DOHH2 (cell line): ENCODE measurements at regions not wholly inside any gene's neighbourhood (a gene's known extent, or its start where the extent isn't known, plus 50 kb on each side); places are given as distances from the start of the nearest gene placed in this dataset.

Experiments
- H3F3A ChIP-seq: fragments of 200-600 bp; sonication (generic), shearing (Covaris generic); 2 replicates; pipeline ENCODE4 v1.6.0; 2016; ENCODE audit warnings: antibody characterized with exemption, mild to moderate bottlenecking; ENCODE audit not compliant: control insufficient read depth, insufficient read depth
- H3K27ac ChIP-seq: fragments of 200-600 bp; sonication (generic); 2 replicates; pipeline ENCODE4 v1.5.1; 2014; ENCODE audit warnings: low read depth, mild to moderate bottlenecking, low read length, moderate library complexity
- H3K27me3 ChIP-seq: fragments of 200-600 bp; sonication (generic); 2 replicates; pipeline ENCODE4 v1.6.1; 2014; ENCODE audit warnings: mild to moderate bottlenecking, low read length, mixed read lengths; ENCODE audit not compliant: control insufficient read depth
- H3K36me3 ChIP-seq: fragments of 200-600 bp; sonication (generic); 2 replicates; pipeline ENCODE4 v1.6.1; 2014; ENCODE audit warnings: mild to moderate bottlenecking, low read length, moderate library complexity, mixed read lengths; ENCODE audit not compliant: control insufficient read depth
- H3K4me1 ChIP-seq: fragments of 200-600 bp; sonication (generic); 2 replicates; pipeline ENCODE4 v1.6.1; 2014; ENCODE audit warnings: mild to moderate bottlenecking, low read length, mixed read lengths; ENCODE audit not compliant: control insufficient read depth
- H3K4me2 ChIP-seq: fragments of 200-600 bp; sonication (generic); 2 replicates; pipeline ENCODE4 v1.6.0; 2014; ENCODE audit warnings: mild to moderate bottlenecking, low read length, moderate library complexity
- H3K4me3 ChIP-seq: fragments of 200-600 bp; sonication (generic); 2 replicates; pipeline ENCODE4 v1.5.1; 2014; ENCODE audit warnings: mild to moderate bottlenecking, low read length, mixed read lengths
- H3K79me2 ChIP-seq: fragments of 200-600 bp; sonication (generic); 2 replicates; pipeline ENCODE4 v1.6.1; 2014; ENCODE audit warnings: mild to moderate bottlenecking, low read length, mixed read lengths; ENCODE audit not compliant: control insufficient read depth
- H3K9me2 ChIP-seq: fragments of 200-600 bp; sonication (generic); replicated peaks from 2 replicates; pipeline ENCODE4 v1.6.1; 2014; ENCODE audit warnings: mild to moderate bottlenecking, low read length, mixed read lengths; ENCODE audit not compliant: control insufficient read depth
- H3K9me3 ChIP-seq: fragments of 200-600 bp; sonication (generic); 2 replicates; pipeline ENCODE4 v1.6.1; 2014; ENCODE audit warnings: antibody characterized with exemption, low read length, mixed read lengths; ENCODE audit not compliant: control insufficient read depth, insufficient read depth
- H4K20me1 ChIP-seq: fragments of 200-600 bp; sonication (generic); 2 replicates; pipeline ENCODE4 v1.6.0; 2014; ENCODE audit warnings: low read depth, mild to moderate bottlenecking, antibody characterized with exemption, low read length, moderate library complexity; ENCODE audit not compliant: control insufficient read depth, insufficient read depth
- EZH2phosphoT487 ChIP-seq: fragments of 200-600 bp; sonication (generic); IDR thresholded peaks from 2 replicates; pipeline ENCODE4 v1.6.1; 2017; ENCODE audit warnings: borderline replicate concordance, mild to moderate bottlenecking, antibody characterized with exemption, low read length, moderate library complexity, mixed read lengths
- TF ChIP-seq, protein P1 (sequence below): fragments of 200-600 bp; sonication (generic); IDR thresholded peaks from one replicate; pipeline ENCODE4 v1.5.1; 2014; ENCODE audit warnings: antibody characterized with exemption, mild to moderate bottlenecking, low read depth, low read length; ENCODE audit not compliant: poor library complexity, severe bottlenecking

DNA sequence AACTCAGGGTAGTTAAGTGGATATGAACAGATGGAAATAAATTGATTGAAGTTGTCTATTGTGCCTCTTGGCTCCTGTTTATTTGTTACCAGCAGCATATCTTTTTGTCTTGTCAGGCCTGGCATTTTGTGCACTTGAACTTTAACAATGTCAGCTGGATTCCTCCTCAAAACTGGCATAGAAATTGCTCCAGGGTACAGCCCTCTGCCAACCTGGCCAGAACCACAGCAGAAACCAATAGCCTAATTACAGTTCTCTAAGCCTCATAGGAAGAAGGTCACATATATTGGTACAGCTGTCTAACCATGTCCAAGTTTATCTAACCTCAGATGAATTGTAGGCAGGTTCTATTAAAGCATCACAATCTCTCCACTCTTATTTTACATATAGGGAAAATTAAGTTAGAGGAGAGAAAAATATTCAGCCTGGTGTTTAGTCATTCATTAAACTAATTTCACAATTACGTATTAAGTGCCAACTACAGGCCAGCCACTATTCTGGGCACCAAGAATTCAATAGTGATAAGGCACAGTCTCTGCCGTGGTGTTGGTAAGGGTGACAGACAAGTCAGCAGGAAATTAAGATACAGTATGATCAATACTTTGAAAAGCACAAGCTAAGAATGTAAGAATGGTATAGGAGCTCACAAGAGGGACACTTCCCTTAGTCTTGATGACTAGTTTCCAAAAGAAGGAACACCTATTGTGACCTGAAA lies 452.9 kb upstream of the NECTIN3 start:
- Histone ChIP-seq H3F3A (no peaks in the 10 kb centered on the region), H3K4me1 (no peaks in the 10 kb centered on the region), H3K4me3 (no peak overlapping the region), H3K79me2 (no peaks in the 10 kb centered on the region), H3K27ac (no peak overlapping the region), H3K27me3 (no peaks in the 10 kb centered on the region), H3K9me3 (no peaks in the 10 kb centered on the region), H4K20me1 (no peaks in the 10 kb centered on the region), H3K9me2 (no peaks in the 10 kb centered on the region), H3K4me2 (no peak overlapping the region), H3K36me3 (no peaks in the 10 kb centered on the region)
- TF ChIP-seq, protein P1, sequence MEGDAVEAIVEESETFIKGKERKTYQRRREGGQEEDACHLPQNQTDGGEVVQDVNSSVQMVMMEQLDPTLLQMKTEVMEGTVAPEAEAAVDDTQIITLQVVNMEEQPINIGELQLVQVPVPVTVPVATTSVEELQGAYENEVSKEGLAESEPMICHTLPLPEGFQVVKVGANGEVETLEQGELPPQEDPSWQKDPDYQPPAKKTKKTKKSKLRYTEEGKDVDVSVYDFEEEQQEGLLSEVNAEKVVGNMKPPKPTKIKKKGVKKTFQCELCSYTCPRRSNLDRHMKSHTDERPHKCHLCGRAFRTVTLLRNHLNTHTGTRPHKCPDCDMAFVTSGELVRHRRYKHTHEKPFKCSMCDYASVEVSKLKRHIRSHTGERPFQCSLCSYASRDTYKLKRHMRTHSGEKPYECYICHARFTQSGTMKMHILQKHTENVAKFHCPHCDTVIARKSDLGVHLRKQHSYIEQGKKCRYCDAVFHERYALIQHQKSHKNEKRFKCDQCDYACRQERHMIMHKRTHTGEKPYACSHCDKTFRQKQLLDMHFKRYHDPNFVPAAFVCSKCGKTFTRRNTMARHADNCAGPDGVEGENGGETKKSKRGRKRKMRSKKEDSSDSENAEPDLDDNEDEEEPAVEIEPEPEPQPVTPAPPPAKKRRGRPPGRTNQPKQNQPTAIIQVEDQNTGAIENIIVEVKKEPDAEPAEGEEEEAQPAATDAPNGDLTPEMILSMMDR: no peak
- TF ChIP-seq EZH2phosphoT487: no peak

- Histone ChIP-seq H3K9me2 (no peaks in the 10 kb centered on the region), H4K20me1 (no peaks in the 10 kb centered on the region), H3K4me3 (no peak overlapping the region), H3K36me3 (no peaks in the 10 kb centered on the region), H3K4me2 (no peak overlapping the region), H3K79me2 (no peaks in the 10 kb centered on the region), H3K4me1 (no peaks in the 10 kb centered on the region), H3F3A (no peaks in the 10 kb centered on the region), H3K27ac (no peak overlapping the region), H3K9me3 (no peaks in the 10 kb centered on the region), H3K27me3 (no peaks in the 10 kb centered on the region)
- no peak for TF ChIP-seq EZH2phosphoT487
- TF ChIP-seq, protein P1: no peak
These were observed 451.5 kb upstream of the NECTIN3 start for GRCh38 chr3:110620118-110620517.

GRCh38 chr3:110623571-110623970 lies 448.0 kb upstream of the NECTIN3 start:
- Histone ChIP-seq H3F3A (no peaks in the 10 kb centered on the region), H3K4me1 (no peaks in the 10 kb centered on the region), H3K9me3 (no peaks in the 10 kb centered on the region), H4K20me1 (no peaks in the 10 kb centered on the region), H3K9me2 (no peaks in the 10 kb centered on the region), H3K27me3 (no peaks in the 10 kb centered on the region), H3K4me2 (no peak overlapping the region), H3K4me3 (no peak overlapping the region), H3K27ac (no peak overlapping the region), H3K36me3 (no peaks in the 10 kb centered on the region), H3K79me2 (no peaks in the 10 kb centered on the region)
- no peak for TF ChIP-seq EZH2phosphoT487

DNA sequence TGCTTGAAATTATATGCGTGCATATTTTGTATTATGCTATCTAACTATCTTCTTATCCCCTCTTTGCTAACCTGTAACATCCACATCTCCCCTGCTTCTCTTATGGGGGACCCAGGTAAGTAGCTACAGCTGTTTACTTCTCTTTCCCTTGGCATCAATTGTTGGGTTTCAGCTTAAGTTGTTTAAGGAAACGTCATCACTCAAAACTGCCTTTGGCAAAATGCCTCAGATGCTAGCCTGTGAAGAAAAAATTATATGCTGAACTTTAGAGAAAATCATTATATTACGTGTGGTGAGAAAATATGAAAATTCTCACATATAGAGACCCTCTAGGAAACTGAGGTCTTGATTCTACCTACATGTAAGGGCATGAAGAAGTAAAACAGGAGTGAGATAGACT lies 447.0 kb upstream of the NECTIN3 start:
- Histone ChIP-seq H3K9me3 (no peaks in the 10 kb centered on the region), H3F3A (no peaks in the 10 kb centered on the region), H3K79me2 (no peaks in the 10 kb centered on the region), H3K27ac (no peak overlapping the region), H3K36me3 (no peaks in the 10 kb centered on the region), H3K4me2 (no peak overlapping the region), H3K27me3 (no peaks in the 10 kb centered on the region), H3K4me1 (no peaks in the 10 kb centered on the region), H3K4me3 (no peak overlapping the region), H3K9me2 (no peaks in the 10 kb centered on the region), H4K20me1 (no peaks in the 10 kb centered on the region)
- no peak for TF ChIP-seq EZH2phosphoT487
- TF ChIP-seq, protein P1: no peak
